Activated CD8-positive, alpha-beta memory T cell treated with anti-CD3 and anti-CD28 coated beads, Interleukin-2, amount 50 U/mL, for 4 hours (primary cell): ENCODE measurements at regions not wholly inside any gene's neighbourhood (a gene's known extent, or its start where the extent isn't known, plus 50 kb on each side); places are given as distances from the start of the nearest gene placed in this dataset.

Source experiments
- DNase-seq: peaks from one replicate; pipeline ENCODE4 v3.0.0-alpha.2; 2020

DNA sequence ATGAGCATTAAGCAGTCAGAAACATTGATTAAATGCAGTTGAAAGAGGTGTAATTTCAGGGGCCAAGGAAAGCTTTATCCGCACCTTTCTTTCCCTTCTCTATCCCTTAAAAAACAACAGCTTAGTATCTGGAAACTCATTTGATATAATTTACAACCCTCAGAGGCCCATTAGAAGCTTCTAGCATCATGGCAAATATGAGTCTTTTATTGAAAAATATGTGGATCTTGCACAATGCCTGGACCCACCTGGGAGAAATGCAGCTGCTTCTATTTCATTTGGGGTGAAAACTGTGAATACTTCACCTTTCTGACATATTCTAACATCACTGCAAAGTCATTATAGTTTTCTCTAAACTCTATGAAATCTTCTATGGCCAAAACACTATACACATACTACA is 492.2 kb upstream of the PSMD7 start:
- DNase-seq: no peak

DNA sequence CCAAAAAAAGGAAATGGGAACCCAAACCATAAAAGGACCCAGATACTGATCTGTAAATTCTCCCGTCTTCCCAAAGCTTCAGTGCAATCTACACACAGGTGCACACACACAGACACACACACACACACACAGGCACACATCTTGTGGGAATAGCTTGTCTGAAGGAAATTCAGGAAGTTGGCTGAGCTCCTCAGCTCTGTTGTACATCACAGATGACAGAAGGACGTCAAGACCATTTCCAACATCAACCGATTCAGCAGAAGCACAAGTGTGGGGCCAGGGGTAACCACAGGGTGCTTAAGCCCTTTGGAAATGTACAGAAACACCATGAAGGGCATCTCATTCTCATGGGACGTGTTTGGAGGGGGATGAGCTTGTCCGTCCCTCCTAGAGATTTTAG is 498.1 kb upstream of the PSMD7 start:
- DNase-seq: no peak

DNA sequence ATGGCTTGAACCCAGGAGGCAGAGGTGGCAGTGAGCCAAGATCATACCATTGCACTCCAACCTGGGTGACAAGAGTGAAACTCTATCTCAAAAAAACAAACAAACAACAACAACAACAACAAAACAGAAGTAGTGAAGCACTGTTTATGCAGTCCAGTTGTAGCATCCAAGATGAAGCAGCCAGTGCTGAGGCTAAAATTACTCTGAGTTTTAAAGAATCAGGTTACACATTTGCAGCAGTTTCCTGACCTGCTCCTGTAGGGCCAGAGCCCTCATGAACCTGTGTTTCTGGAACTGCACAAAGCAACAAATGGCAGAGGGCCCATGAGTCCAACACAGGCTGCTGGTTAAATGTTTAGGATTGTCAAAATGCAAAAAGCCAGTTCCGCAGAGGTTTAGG is 499.5 kb upstream of the PSMD7 start:
- DNase-seq: no peak

DNA sequence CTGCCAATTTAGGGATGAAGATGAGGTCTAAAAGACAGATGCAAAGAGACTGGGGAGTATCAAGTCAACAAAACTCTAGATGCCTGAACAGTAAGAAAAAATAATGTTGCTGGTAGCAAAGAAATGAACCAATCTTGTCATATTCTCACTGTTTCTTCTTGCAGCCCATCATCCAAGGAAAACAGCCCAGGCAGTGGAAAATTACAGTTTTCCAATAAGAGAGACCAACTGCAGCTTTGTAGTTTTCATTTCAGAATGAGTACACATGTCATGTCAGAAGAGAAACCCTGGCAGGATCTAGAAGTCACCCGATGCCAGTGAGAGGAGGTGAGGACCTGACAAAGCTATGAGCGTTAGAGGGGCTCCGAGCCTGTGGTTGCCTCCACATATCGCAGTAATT is 500.4 kb upstream of the PSMD7 start:
- no peak for DNase-seq

- DNase-seq: no peak
Observed at GRCh38 chr16:73794994-73795393, 501.6 kb upstream of the PSMD7 start.

DNA sequence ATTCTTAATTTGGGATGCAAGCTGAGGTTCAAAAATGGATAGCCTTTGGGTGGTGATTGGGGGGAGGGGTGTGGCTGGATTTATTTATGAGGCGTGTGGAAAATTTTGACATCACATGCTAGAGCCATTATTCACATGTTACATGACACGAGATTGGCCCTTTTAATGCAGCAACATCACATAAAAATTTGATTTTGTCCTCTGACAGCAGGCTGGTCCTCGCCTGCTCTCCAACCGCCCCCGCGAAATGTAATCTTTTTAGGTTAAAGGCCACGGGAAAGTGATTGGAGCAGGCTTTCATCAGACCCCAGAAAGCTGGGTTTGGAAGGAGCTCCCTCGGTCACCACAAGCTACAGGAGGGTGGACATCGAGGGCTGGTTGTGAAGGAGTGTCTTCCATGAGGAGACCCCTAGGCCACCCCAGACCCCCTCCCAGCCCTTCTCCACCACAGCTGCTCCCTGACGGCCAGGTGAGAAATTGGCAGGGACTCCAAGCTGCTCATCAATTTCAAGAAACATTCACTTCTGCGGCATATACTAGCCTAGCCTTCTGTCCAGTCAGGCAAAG is 502.7 kb upstream of the PSMD7 start:
- no peak for DNase-seq

DNA sequence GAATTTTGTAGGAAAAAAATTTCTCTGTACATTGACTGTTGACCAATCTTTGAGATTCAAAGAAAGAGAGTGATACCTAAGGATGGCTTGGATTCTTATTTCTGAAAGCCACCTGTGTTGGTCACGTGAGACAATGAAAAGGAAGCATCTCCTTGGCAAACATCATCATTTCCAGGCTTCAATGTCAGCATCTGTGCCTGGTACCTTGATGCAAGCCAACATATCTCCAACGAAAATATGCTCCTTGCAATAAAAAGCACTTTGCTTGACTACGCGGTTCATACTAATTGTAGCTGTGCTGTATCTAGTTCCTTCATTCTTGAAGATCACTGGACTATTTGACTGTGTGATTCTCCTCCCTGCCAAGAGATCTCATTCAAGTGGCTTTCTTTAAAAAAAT is 503.4 kb upstream of the PSMD7 start:
- no peak for DNase-seq

DNA sequence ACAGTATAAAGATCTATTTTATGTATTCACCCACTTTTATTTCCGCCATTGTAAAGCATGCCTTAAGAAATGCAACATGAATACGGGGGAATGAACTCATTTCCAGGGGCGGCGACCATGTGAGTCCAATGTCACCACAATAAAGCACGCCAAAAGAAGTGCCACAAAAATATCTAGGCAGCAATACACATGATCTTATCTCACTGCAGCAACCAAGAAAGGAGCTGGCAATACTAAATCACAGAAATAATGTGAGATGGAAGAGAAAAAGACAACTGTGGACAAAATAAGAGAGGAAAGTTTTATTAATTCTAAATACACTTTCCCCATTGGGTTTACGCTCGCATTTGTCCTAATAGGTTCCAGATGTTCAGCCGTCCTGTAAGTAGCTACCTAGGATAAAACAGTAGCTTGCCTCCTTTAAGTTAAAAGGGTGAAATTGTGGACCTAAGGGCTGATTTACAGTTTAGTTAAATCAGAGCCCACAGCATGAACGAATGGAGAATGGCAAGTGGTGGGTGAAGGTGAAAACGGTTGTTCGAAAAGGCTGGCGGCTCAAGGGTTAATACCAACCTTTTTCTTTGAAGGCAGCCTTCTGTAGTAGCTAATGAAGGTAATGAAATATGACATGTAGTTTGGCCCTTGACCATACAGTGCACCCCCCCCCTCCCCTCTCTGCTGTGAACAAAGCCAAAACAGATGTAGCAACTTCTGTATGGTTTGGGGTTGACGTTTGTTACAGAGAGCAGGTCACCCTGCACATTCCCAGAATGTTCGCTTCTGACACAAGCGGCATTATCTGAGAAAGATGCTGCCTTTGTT is 504.2 kb upstream of the PSMD7 start:
- DNase-seq: no peak

DNA sequence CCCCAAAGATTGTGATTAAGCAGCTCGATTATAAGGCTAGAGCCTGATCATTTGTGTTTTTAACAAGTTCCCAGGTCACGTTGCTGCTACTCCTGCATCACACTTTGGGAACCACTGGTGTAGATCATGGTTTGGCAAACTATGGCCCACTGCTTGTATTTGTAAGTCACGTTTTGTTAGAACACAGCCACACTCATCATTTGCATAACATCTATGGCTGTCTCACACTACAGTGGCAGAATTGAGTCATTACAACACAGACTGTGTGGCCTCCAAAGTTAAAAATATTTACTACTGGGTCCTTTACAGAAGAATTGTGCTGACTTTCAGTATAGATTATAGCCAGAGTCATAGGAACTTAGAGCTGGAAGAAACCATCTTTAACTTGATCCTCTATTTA is 515.3 kb upstream of the PSMD7 start:
- DNase-seq: no peak

GRCh38 chr16:73778887-73779286 is 517.7 kb upstream of the PSMD7 start:
- DNase-seq: no peak

DNA sequence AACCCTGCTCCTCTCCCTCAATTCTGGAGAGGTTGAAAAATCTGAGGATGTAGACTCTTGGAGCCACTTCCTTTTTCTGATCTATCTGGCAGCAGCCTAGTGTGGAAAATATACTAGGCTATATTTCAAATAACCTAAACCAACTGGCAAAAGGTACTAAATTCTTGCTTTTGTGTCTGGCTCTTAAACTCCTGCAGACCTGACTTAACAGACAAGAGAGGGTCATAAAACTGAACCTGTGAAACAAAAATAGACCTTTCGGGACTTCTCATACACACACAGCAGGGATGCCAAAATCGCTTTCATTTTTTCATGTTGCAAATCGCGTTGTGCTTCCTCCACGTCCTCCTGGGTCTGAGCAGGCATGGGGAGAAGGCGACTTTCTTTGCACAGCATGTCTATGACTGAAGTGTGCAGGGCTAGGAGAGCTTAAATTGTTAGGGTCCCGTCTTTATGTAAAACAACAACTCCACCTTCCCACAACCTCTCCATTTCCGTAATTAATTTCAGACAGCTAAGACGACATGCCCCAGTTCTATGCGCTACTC is 520.7 kb upstream of the PSMD7 start:
- DNase-seq: no peak

- DNase-seq: no peak
Observed at GRCh38 chr16:73771196-73772064, 525.2 kb upstream of the PSMD7 start.

- no peak for DNase-seq
Observed at GRCh38 chr16:73768786-73769203, 527.8 kb upstream of the PSMD7 start.

DNA sequence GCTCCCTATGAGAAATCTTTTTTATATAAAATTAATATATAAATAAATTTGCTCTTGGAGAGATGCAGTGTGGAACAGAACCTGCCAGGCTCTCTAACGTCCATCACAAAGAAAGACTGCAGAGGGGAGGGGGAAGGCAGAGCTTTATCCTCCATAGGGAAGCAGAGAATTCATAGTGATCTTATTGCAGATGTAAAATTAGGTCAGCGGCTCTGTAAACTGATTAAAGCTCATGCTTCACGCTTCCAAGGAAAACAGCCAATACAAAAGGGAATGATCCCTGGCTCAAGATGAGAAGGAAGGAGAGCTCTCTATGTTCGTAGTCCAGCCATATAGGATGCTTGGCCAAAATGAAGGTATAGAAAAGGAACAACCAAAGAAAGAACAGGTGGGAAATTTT is 532.3 kb upstream of the PSMD7 start:
- DNase-seq: no peak

- no peak for DNase-seq
Observed at GRCh38 chr16:73756289-73757178, 540.1 kb upstream of the PSMD7 start.

GRCh38 chr16:73753931-73754330 is 542.7 kb upstream of the PSMD7 start:
- no peak for DNase-seq

DNA sequence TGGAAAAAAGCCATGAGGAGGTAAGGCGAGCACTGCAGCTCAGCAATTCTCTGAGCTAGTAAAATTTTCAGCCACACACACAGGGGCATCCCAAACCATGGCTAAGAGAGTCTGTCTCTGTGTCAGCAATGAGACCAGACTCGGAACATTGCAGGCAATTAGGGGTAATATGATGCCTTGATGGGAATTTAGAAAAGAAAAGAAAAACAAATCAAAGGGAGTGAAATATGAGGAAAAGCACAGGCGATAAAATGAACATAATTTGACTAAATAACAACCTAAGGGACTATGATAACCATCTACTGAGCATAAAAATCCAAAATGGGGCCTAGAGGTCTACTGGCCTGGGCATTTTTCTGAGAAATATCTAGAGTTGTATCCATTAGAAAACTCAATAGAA is 546.0 kb upstream of the PSMD7 start:
- no peak for DNase-seq

DNA sequence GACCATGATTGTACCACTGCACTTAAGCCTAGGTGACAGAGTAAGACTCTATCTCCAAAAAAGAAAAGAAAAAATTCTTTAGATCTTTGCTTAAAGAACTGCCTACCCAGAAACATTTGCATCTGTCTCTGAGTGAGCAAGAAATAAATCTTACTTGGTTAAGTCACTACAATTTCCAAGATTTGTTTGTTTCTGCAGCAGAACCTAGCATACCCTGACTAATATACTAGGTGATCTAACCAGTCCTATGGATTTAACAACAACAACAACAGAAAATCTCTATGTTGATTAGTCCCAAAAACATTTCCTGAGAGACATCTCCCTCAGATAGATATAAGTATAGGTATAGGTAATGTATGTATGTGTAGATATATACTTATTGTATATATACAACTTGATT is 549.3 kb upstream of the PSMD7 start:
- no peak for DNase-seq

GRCh38 chr16:73746554-73746953 is 550.1 kb upstream of the PSMD7 start:
- DNase-seq: no peak

GRCh38 chr16:73743665-73744496 is 552.7 kb upstream of the PSMD7 start:
- DNase-seq: no peak

- no peak for DNase-seq
Observed at GRCh38 chr16:73739049-73739769, 557.4 kb upstream of the PSMD7 start.
